Caco-2 (cell line): ENCODE measurements at regions not wholly inside any gene's neighbourhood (a gene's known extent, or its start where the extent isn't known, plus 50 kb on each side); places are given as distances from the start of the nearest gene placed in this dataset.

Source experiments
- BruUV-seq: library from RNA; stranded (reverse); fragments of 400-500 nt; replicated peaks from 2 replicates; lab custom pipeline; 2021; lab: Mats Ljungman, UMichigan
- CTCF ChIA-PET: fragments of 300-600 bp; sonication (Branson Sonifier 250); formaldehyde crosslinking; loops from one replicate; lab custom pipeline; 2022; ENCODE audit warnings: antibody characterized with exemption; lab: Charles Lee
- POLR2A ChIA-PET: fragments of 300-600 bp; sonication (Branson Sonifier 250); formaldehyde crosslinking; loops from one replicate; lab custom pipeline; 2022; ENCODE audit warnings: antibody characterized with exemption; lab: Charles Lee
- DNase-seq, 2 experiments: peaks; one replicate each; pipeline versions ENCODE4 v3.0.0 to v3.0.0-alpha.2; 2020 to 2022
- H3K27me3 ChIP-seq: replicated peaks from 2 replicates; pipeline ENCODE4 v1.6.0; 2011; ENCODE audit warnings: low read length; ENCODE audit not compliant: control insufficient read depth, insufficient read depth
- H3K36me3 ChIP-seq: 2 replicates; pipeline ENCODE4 v1.5.1; 2011; ENCODE audit warnings: low read length; ENCODE audit not compliant: control insufficient read depth, insufficient read depth
- H3K4me1 ChIP-seq: fragments of 250-450 bp; sonication (Bioruptor Pico); 2 replicates; pipeline ENCODE4 v1.5.1; 2020; ENCODE audit warnings: mild to moderate bottlenecking
- H3K4me3 ChIP-seq: 2 replicates; pipeline ENCODE4 v1.5.1; 2011; ENCODE audit warnings: low read depth, mild to moderate bottlenecking, control low read depth, low read length
- H3K9me3 ChIP-seq: fragments of 250-450 bp; sonication (Bioruptor Pico); 2 replicates; pipeline ENCODE4 v1.5.1; 2020; ENCODE audit warnings: mild to moderate bottlenecking, moderate library complexity
- H3K27ac Mint-ChIP-seq: one replicate; pipeline ENCODE4 v1.8.0; 2022; ENCODE audit warnings: mixed read lengths; ENCODE audit not compliant: unreplicated experiment
- H3K27me3 Mint-ChIP-seq: one replicate; pipeline ENCODE4 v1.8.0; 2022; ENCODE audit warnings: mixed read lengths; ENCODE audit not compliant: insufficient read depth, unreplicated experiment
- H3K36me3 Mint-ChIP-seq: one replicate; pipeline ENCODE4 v1.8.0; 2022; ENCODE audit warnings: mild to moderate bottlenecking, mixed read lengths; ENCODE audit not compliant: insufficient read depth, unreplicated experiment
- H3K4me1 Mint-ChIP-seq: one replicate; pipeline ENCODE4 v1.8.0; 2022; ENCODE audit warnings: low read depth, mixed read lengths; ENCODE audit not compliant: unreplicated experiment
- H3K4me3 Mint-ChIP-seq: one replicate; pipeline ENCODE4 v1.8.0; 2022; ENCODE audit warnings: mild to moderate bottlenecking, moderate library complexity, mixed read lengths; ENCODE audit not compliant: unreplicated experiment
- H3K9me3 Mint-ChIP-seq: one replicate; pipeline ENCODE4 v1.8.0; 2022; ENCODE audit warnings: mixed read lengths; ENCODE audit not compliant: unreplicated experiment
- CTCF ChIP-seq, 2 experiments: fragments of 200-600 bp in 1 of 2; IDR thresholded peaks; 1 replicate in 1 of 2; 2 replicates in 1 of 2; pipeline versions ENCODE4 v1.5.1 to v1.8.0; 2011 to 2022; ENCODE audit warnings: antibody characterized with exemption in 1 of 2, control low read depth in 1 of 2, inconsistent platforms in 1 of 2, low read depth in 1 of 2, low read length in 1 of 2, mild to moderate bottlenecking in 1 of 2, moderate library complexity in 1 of 2; ENCODE audit not compliant: insufficient read depth in 1 of 2, severe bottlenecking in 1 of 2, unreplicated experiment in 1 of 2
- intact Hi-C: fragments of 100-400 bp; cut with micrococcal nuclease; formaldehyde crosslinking; loops from one replicate; pipeline ENCODE4 v1.10.0; 2022; ENCODE audit not compliant: unreplicated experiment

- TF ChIP-seq CTCF (IDR thresholded peaks at IDR 0.05; ENCODE audit: insufficient read depth in 1 of 2, low read depth in 1 of 2, low read length in 1 of 2, severe bottlenecking in 1 of 2, unreplicated experiment in 1 of 2), result no peak
- H3K9me3 Mint-ChIP-seq, result no peaks in the 10 kb centered on the region
- H3K36me3 Mint-ChIP-seq, result no peaks in the 10 kb centered on the region
- no peak overlapping the region for H3K27ac Mint-ChIP-seq
- no peak overlapping the region for H3K4me3 Mint-ChIP-seq
- no peak for DNase-seq
- Histone ChIP-seq H3K27me3 (no peaks in the 10 kb centered on the region), H3K4me3 (no peak overlapping the region), H3K36me3 (no peaks in the 10 kb centered on the region), H3K4me1 (no peaks in the 10 kb centered on the region), H3K9me3 (no peaks in the 10 kb centered on the region)
- POLR2A ChIA-PET, result no interaction called here
- BruUV-seq, result no TSS peak
- H3K4me1 Mint-ChIP-seq, result no peaks in the 10 kb centered on the region
- CTCF ChIA-PET, result no interaction called here
- intact Hi-C loops, result no loop called here
- peaks cover 5% of the 10 kb centered on the region for H3K27me3 Mint-ChIP-seq
Measured at GRCh38 chr2:220336771-220337170, 709.3 kb downstream of the SLC4A3 start.

GRCh38 chr2:220337611-220338440 is 710.4 kb downstream of the SLC4A3 start:
- Mint-ChIP-seq H3K4me1 (no peaks in the 10 kb centered on the region), H3K27me3 (peaks cover 5% of the 10 kb centered on the region), H3K4me3 (no peak overlapping the region), H3K9me3 (no peaks in the 10 kb centered on the region), H3K27ac (no peak overlapping the region), H3K36me3 (no peaks in the 10 kb centered on the region)
- Histone ChIP-seq H3K36me3 (no peaks in the 10 kb centered on the region), H3K9me3 (no peaks in the 10 kb centered on the region), H3K4me1 (no peaks in the 10 kb centered on the region), H3K27me3 (no peaks in the 10 kb centered on the region), H3K4me3 (no peak overlapping the region)
- CTCF ChIA-PET, result no interaction called here
- DNase-seq, result no peak
- intact Hi-C loops, result no loop called here
- POLR2A ChIA-PET, result no interaction called here
- no TSS peak for BruUV-seq
- no peak for TF ChIP-seq CTCF (IDR thresholded peaks at IDR 0.05; ENCODE audit: insufficient read depth in 1 of 2, low read depth in 1 of 2, low read length in 1 of 2, severe bottlenecking in 1 of 2, unreplicated experiment in 1 of 2)

DNA sequence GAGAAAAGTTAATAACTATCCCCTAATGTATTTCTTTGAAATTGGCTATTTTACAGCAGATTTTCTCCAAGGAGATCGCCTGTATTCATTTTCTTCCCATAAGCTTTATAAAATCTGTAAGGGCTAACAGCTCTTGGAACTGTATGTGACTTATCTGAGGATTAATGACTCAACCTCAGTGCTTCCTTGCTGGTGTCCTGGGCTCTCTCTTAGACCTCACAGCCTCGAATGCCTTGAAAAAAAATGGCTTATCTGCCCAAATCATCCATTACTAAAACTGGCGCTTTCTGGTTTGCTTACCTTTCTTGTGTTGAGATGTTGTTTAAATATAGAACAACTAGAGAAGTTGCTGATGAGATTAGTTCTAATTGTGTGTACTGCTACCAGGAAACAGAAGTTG is 713.6 kb downstream of the SLC4A3 start:
- no peaks in the 10 kb centered on the region for H3K4me1 Mint-ChIP-seq
- no TSS peak for BruUV-seq

More for the DNA sequence above, 713.6 kb downstream of the SLC4A3 start:
- intact Hi-C loops, result loop anchor here (10.0 kb wide), 1 partner anchor 176 kb away; no protein-coding TSS in a partner anchor
- no peaks in the 10 kb centered on the region for H3K4me1 ChIP-seq
- H3K9me3 ChIP-seq, result no peaks in the 10 kb centered on the region
- no peaks in the 10 kb centered on the region for H3K27me3 ChIP-seq
- DNase-seq, result no peak
- Mint-ChIP-seq H3K4me3 (no peak overlapping the region), H3K36me3 (no peaks in the 10 kb centered on the region), H3K27me3 (peaks cover 13% of the 10 kb centered on the region), H3K27ac (no peak overlapping the region), H3K9me3 (no peaks in the 10 kb centered on the region)
- ChIA-PET CTCF (no interaction called here), POLR2A (no interaction called here)
- no peak for TF ChIP-seq CTCF (IDR thresholded peaks at IDR 0.05; ENCODE audit: insufficient read depth in 1 of 2, low read depth in 1 of 2, low read length in 1 of 2, severe bottlenecking in 1 of 2, unreplicated experiment in 1 of 2)
- H3K36me3 ChIP-seq, result no peaks in the 10 kb centered on the region
- no peak overlapping the region for H3K4me3 ChIP-seq
